GM12892 (cell line): ENCODE measurements at regions not wholly inside any gene's neighbourhood (a gene's known extent, or its start where the extent isn't known, plus 50 kb on each side); places are given as distances from the start of the nearest gene placed in this dataset.

ENCODE experiments used
- DNase-seq: peaks from one replicate; pipeline ENCODE4 v3.0.0; 2011; ENCODE audit not compliant: insufficient read length
- FAIRE-seq: peaks from 2 replicates; lab custom pipeline; 2011; peaks lifted over from hg19 to GRCh38; lab: Jason Lieb, UNC
- POLR2A ChIP-seq: IDR thresholded peaks from 2 replicates; pipeline ENCODE4 v1.6.1; 2011; ENCODE audit warnings: low read depth, low read length, control low read depth
- POLR2AphosphoS5 ChIP-seq: IDR thresholded peaks from 2 replicates; pipeline ENCODE4 v1.6.1; 2011; ENCODE audit warnings: low read depth, low read length, control low read depth
- TAF1 ChIP-seq: IDR thresholded peaks from 2 replicates; pipeline ENCODE4 v1.6.1; 2011; ENCODE audit warnings: low read depth, mild to moderate bottlenecking, control low read depth, low read length, borderline replicate concordance

DNA sequence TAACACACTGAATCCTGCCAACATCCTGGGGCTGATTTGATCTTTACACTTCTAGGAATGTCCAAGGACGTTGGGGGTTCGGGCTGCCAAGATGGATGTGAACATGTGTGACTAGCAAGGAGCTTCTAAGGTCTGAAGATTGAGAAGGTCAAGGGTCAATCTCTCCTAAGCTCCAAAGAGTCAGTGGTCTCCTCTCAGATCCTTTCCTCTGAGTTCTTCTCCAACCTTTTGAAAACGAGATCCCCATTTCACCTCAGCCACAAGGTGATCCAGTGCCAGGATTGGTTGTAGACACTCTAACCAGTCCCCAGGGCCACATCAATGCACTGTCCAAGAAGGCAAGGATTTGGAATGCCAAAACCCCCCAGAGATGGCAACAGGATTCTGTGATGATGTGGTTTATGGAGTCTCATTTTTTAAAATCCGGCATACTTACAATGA is 266.8 kb downstream of the NDUFS4 start:
- DNase-seq: no peak
- no peak for FAIRE-seq

DNA sequence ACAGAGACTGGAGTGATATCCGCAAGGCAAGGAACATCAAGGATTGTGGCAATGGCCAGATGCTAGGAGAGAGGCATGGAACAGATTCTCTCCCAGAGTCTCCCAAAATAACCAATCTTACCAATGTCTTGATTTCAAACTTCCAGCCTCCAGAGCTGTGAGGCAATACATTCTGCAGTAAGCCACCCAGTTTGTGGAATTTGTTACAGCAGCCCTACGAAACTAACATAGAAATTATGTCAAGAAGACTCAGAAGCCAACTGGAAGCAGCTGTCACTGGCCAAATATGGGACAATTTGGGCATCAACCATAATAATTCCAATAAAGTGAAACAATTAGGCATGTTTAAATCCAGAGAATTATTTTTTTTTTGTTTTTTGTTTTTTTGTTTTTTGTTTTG is 271.1 kb downstream of the NDUFS4 start:
- no peak for FAIRE-seq
- no peak for DNase-seq
- TF ChIP-seq TAF1 (no peak), POLR2AphosphoS5 (no peak), POLR2A (no peak)

More for the DNA sequence above, 266.8 kb downstream of the NDUFS4 start:
- no peak for TF ChIP-seq POLR2A
- TF ChIP-seq TAF1: no peak
- no peak for TF ChIP-seq POLR2AphosphoS5
